HG03175 (cell line): ENCODE measurements at regions not wholly inside any gene's neighbourhood (a gene's known extent, or its start where the extent isn't known, plus 50 kb on each side); places are given as distances from the start of the nearest gene placed in this dataset.

ENCODE experiments used
- ATAC-seq: cut with Tn5 transposase; IDR thresholded peaks from one replicate; pipeline ENCODE4 v1.9.1; 2021; ENCODE audit warnings: mild to moderate bottlenecking, moderate library complexity; ENCODE audit not compliant: unreplicated experiment

DNA sequence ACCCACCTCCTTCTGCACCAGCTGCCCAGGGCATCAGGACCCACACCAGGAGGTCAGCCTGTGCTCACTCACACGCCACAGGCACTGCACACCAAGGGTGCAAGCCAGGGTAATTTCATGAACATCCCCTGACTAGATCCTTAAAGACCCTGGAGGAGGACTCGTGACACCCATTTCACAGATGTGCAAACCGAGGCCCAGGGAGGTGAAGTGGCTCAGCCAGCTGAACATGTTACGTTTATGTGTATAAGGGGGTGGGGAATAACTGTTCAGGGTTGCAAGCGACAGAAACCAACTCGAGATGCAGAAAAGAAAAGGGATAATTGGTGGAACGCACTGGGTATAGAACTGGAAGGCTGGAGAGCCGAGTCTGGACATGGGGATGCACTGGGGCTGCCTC is 138.1 kb upstream of the FOXF1 start:
- no peak for ATAC-seq

DNA sequence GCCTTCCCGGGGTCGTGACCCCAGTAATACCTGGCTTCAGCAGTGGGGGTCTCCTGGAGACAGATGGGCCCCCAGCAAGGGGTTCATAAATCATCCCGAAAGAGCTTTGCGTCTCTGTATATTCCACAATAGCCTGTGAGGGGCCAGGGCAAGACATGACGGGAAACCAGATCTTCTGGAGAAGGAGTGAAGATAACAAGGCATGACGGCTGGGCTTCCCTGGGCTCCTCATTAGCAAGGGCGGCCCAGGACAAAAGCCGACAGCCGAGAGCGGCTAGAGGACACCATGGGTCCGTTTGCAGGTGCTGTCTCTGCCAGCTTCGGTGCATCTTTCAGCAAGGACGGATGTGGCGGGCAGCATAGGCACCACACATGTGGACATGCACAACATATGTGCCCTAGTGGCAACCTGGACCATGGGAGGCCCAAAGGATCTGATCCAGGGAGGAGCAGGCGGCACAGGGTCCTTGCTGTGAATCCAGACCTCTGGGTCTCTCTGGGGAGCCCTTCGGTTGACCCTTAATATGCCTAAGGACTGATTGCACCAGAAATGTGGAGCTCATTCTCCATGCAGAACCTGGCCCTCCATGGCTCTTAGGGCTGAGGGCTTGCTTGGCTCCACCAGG is 136.9 kb upstream of the FOXF1 start:
- ATAC-seq: no peak

DNA sequence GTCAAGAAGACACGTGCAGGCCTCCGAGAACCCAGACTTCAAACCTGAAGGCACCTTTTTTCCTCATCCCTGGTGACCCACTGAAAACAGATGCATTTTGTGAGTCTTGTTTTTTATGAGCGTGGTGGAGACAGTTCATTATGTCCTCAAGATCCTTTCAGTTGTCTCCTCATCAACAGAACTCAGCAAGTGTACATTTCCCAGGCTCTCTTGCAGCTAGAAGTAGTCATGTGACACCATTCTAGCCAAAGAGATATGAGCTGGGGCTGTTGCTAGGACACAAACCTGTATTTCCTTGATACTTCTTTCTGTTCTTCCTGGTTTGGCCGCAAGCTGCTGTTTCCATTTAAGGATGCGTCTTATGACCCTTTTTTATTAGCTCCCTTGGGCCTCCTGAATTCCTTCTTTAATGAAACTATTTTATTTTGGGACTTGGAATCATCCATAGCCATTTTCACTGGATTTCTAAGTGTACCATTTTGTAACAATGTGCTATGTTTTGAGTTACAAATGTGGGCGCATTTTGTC is 135.7 kb upstream of the FOXF1 start:
- no peak for ATAC-seq

DNA sequence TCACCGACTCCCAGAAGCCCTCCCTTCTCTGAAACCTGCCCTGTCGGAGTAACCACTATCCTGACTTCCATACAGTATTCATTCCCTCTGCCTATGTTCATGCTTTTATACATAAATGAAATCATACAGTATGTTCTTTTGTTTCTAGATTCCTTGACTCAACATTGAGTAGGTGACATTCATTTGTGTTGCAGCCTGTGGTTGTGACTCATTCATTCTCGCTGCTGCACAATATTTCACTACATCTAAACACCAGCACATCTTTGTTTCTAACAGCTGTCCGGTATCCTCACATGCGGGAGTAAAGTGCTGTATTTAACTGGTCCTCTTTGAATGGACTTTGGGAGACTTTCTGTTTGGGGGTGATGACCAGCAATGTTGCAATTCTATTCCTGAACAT is 135.0 kb upstream of the FOXF1 start:
- no peak for ATAC-seq

DNA sequence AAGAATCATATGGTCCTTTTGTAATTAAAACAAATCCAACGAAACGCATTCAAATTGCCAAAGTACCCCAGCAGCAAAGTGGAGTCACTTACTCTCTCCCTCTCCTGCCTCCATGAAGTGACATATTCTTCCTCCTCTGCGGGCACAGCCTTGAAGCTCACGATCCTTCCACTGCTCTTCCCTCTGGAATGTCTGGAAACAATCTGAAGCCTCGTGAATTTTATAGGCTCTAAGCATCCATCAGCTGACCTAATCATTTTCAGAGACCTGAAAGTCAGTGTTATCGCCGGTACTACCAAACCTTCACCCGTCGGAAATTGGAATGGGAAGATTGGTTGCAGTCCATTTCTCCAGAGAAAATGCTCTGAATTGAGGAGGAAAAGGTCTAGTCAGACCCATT is 134.5 kb upstream of the FOXF1 start:
- ATAC-seq: no peak

DNA sequence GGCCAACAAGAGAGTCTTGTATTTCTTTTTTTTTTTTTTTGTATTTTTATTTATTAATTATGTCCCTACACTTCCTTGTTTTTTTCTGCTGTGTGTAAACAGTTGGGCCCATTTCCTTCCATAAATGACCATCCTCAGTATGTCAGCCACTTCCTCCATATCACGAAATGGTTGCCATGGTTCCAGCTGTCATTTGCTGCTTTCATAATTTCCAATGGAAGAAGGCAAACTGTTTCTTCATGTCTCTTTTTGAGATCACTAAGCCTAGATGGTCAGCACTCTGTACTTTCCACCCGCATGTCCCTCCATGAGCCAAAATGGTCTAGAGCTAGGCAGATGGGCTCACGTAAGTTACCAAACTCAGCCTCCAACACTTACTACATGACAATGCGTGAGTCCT is 133.5 kb upstream of the FOXF1 start:
- ATAC-seq: no peak

DNA sequence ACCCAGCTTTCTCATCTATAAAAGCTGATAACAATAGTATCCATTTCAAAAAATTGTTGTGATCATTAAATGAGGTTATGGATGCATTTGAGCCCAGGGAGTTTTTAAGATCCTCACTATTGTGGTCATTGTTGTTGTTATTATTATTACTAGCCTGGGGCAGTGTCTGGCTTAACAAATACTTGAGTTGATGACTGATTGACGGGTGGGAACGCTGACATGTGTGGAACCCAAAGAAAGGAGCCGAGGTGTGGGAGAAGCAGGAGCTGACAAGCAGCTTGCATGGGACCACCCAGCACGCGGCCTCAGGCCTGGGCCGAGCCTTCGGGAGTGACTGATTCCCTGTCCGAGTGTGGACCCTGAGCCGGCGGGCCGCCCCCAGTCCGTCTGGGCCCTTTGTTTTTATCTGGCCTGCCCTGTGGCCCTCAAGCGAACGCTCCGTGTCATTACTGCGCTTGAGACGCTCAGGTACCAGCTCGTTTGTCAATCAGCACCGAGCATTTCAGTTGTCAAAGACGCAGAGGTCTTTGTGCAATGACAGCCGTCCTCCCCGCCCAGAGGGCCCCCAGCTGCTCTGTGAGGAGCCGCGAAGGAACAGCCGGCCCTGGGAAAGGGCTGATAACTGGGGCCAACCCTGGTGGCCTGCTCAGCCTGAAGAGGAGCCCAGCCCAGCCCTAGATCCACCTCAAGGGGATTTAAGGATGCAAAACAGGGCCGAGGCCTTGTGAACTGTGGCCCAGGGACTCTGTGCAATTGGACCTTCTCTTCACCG is 132.9 kb upstream of the FOXF1 start:
- no peak for ATAC-seq

DNA sequence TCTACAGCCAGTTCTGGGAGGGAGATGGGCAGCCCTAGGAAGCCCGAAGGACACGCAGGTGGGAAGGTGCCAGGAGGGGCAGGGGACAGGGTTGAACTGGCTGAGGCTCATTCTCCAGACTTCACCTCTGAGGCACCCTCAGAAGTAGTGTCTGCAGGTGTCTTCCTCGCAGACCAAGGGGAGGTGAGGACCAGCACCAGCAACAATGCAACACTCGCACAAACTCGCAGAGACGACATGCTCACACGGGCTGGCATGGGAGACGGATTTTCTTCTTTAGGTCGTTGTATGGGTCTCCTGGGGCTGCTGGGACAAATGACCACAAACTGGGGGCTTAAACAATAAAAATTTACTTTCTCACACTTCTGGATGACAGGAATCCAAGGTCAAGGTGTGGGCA is 132.2 kb upstream of the FOXF1 start:
- ATAC-seq: no peak

DNA sequence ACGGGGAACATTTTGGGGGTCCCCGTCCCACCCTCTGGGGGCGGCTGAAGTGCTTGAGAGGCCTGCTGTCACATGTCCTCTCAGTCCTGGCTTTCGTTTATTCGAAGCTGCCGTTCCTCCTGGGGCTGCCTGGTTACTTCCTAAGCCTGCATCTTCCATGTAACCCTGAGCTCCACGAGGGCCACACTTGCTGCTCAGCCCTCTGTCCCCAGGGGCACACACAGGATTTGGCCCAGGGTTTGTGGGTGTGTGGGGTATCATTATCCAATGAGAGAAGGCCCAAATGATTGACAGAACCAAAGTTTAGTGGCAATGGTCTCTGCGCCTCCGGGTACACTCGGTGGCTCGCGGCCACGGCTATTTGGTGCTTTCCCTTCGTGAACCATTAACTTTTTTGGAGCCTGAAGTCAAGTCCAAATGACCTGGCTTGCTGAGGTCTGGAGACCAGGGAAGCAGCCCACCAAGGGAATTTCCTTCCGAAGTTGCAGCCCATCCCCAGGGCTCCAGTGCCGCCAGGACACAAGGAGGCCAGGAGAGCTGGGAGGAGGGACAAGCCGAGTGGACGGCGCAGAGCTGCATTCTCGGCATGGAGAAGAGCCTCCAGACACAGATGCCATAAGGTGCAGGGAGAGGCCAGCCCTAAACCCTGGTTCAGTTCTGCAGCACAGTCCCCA is 131.4 kb upstream of the FOXF1 start:
- ATAC-seq: no peak

DNA sequence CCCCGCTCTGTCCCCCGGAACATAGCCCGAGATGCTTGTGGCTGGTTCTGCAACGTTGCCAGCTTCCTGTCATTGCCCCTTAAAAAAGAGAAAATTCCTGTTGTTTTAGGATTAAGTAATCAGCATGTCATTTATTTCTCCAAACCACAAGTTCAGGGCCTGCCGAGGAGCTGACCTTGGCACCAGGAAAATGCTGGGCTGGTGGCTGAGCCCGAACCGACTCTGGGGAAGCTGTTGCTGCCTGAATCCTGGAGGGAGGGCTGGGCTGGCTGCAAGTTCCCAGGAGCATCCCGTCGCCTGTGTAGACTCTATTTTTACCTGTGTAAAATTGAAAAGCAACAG is 130.9 kb upstream of the FOXF1 start:
- no peak for ATAC-seq

DNA sequence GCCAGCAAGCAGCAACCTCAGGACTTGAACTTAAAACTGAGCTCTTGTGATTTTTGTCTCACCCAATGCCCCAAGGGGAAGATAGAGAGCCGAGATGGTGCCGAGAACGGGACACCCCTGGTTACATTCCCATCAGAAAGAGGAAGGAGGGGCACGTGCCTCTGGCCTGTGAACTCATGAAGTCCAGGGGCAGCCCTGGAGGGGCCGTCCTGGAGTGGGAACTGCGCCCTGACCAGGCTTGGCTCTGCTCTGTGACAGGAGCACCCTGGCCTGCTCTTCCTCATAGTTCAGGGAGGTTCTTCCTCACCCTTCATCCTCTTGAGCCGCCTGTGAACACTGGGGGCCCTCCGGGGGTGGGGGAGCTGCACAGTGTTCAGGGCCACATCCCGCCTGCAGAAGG is 130.3 kb upstream of the FOXF1 start:
- ATAC-seq: no peak

DNA sequence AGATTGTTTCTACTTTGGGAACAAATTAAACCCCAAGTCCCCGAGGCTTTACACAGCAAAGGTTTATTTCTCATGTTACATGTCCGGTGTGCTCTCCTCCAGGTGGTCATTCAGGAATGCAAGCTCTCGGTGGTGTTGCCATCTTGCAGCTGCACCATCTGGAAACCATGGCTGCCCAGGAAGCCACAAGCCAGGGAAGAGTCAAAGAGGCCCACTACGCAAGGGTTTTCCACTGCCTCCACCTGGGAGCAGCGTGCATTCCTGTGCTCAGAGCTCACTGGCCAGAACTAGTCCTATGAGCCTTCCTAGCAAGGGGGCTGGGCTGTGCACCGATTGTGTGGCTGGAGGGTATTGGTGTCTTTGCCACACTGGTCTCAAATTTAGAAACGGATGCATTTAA is 128.8 kb upstream of the FOXF1 start:
- ATAC-seq: no peak

DNA sequence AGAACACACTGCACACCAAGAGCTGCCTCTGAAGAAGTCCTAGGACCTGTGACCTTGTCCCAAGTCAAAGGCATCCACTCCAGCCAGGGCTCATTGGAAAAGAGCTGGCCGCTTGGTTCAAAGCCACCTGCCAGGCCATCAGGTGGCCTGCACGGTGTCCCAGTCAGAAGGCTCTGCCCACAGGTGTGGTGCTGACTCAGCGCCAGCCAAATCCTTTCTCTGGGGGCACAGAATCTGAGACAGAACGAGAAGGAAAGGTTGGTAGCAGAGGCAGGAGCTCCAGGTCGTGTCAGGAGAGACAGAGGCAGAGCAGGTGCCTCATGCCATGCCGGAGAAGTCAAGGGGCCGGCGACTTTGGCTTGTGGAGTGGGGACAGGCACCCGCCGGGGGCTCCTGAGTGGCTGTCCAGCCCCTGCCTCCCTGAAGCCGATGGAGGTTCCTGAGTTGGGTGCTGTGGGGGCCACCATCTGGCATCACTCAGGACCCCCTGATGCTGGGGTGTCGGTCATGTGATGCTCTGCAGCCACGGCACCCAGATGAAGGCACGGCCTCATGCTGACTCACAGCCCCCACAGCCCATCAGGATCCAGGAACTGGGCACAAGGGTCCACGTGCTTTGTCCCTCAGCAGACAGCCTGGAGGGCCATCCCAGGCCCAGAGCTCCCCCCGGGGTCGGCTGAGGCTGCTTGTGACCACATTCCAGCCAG is 128.1 kb upstream of the FOXF1 start:
- no peak for ATAC-seq

DNA sequence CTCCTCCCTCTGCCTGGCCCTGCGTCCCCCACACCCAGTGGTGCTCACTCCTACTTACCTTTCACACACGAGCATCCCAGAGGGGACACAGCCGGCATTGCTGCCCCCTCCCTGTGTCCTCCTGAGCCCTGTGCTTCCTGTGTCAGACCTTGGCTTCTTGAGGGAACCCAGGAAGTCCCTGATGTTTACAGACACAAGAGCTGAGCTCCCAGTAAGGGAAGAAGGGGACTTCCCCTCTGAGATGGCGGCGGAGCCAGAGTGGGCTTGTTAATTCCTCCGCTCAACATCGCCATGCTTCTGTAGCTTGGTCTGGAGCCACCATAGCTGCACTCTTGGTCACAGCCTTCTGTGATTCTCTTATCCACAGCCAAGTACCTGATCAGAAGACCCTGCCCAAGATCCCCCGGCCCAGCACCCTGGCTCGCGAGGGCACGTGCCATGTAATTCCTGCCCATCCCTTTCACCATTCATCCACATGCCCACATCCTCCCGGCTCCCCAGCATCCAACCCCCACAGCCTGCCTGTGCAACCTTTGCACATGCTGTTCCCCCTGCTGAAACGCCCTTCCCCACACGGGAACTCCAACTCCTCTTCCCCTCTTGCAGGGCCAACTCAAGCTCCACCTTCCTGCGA is 127.4 kb upstream of the FOXF1 start:
- no peak for ATAC-seq

DNA sequence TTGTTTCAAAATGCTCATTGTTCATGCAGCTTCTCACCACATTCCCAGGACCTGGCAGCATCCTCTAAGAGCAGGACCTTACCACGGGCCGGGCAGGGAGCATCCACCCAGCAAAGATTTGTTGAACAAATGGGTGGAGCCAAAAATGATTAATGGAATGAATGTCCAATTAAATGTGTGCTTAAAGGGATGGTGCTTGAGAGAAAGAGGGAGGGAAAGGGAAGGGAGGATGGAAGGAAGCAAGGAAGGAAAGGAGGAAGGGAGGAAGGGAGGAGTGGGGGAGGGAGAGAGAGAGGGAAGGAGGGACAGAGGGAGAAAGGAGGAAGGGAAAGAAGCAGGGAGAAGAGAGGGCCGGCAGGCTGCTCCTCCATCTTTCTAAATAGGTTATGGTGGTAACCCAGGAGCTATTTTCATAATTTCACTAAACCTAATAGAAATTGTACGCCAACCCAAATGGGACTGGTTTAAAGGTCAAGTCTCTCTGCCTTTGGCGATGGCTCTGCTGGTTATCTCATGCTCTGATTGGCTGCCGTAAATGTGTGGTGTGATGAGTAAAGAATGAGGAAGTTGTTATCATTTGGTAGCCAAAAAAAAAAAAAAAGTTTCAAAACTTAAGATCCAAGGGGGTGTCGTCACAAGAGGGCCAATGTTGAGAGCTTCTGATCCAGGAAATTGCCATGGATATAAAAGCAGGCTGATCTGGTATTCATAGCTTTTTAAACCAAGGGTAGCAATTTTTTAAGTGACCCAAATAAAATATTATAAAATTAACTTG is 126.7 kb upstream of the FOXF1 start:
- ATAC-seq: no peak

DNA sequence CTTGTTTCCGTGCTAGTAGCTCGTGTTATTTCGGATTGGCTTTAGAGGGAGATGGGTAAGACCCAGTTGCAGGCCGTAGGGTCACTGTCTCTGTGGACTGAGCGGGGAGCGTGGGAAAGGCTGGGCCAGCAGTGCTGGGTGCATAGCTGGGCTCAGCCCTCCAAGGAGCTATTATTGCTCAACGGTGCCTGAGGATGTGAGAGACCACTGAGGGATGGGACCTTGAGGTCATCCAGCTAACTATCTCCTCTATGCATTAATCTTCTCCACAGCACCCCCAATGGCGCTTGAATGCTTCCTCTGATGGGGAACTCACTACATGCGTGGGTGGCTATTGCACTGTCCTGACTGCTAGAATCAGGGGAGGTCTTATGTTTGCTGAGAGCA is 126.1 kb upstream of the FOXF1 start:
- ATAC-seq: no peak

DNA sequence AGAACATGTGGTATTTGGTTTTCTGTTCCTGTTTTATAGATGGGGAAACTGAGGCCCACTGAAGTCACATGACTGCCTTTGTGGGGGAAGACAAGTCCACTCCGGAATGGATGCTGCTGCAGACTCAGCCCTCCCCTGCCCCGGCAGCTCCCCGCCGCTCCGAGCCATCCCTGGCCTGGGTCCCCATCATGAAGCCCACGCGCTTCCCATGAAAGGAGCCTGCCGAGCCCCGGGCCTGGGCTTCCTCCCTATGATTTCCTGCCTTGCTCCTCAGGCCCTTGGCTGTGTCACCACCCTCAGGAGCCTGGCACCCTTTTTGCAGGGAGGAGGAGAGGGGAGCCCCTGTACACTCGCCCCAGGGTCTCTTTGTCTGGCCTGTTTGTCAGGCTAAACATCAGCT is 125.3 kb upstream of the FOXF1 start:
- ATAC-seq: no peak

DNA sequence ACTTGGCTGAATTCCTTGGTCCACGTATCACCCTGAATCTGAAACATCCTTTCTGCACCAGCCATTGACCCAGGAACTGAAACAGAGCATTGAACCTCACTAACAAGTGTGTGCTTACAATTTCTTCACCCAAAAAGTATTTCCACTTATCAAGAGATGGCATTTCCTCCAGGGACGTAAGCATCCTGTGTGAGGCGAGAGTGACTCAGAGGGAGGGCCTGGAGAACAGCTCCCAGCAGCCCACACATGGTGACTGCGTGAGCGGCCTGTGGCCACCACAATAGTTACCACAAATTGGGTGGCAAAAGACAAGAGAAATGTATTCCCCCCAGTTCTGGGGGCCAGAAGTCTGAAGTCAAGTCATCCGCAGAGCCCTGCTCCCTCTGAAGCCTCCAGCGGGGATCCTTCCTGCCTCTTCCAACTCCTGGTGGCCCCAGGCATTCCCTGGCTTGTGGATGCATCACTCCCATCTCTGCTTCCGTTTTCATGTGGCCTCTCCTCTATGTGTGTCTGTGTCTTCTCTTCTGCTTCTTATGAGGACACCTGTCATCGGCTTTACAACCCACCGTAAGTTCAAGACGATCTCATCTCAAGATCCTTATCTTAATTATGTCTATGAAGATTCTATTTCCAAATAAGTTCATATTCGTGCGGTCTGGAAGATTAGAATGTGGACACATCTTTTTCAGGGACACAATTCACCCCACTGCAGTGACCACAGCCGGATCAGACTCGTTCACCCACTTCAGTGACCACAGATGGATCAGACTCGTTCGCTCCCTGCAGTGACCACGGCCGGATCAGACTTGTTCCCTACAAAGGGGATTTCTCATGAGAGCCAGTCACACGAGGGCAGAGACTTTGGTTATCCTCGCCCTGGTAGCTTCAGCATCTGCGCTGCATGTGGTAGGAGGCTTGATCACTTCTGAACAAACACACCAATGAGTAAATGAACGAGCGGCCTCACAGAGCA is 122.6 kb upstream of the FOXF1 start:
- no peak for ATAC-seq

DNA sequence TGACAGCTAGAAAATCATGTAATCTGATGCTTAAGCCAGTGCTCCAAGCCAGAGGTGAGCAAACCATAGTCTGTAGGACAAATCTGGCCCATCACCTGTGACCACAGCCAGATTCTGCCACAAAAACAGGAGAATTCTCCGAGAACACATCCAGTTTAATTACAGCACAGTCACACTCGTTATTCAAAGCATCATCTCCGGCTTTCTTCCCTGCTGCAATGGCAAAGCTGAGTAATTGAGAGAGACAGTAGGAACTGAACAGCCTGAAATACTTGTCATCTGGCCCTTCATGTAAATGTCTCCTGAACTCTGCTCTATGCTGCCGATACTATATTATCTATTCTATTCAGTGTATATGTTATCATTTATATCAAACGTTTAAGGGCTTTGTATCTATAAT is 121.4 kb upstream of the FOXF1 start:
- no peak for ATAC-seq
